OCI-LY7 (cell line): ENCODE measurements at regions not wholly inside any gene's neighbourhood (a gene's known extent, or its start where the extent isn't known, plus 50 kb on each side); places are given as distances from the start of the nearest gene placed in this dataset.
A peak's percentile ranks its signal among the peaks of the same experiment; 100 is the strongest.

Source experiments
- BruUV-seq: library from RNA; stranded (reverse); fragments of 400-500 nt; replicated peaks from 2 replicates; lab custom pipeline; 2021; lab: Mats Ljungman, UMichigan
- CTCF ChIA-PET: fragments of 300-600 bp; sonication (Branson Sonifier 250); formaldehyde crosslinking; loops from one replicate; lab custom pipeline; 2022; ENCODE audit warnings: antibody characterized with exemption; ENCODE audit not compliant: unreplicated experiment; lab: Charles Lee
- POLR2A ChIA-PET: fragments of 300-600 bp; sonication (Branson Sonifier 250); formaldehyde crosslinking; loops from one replicate; lab custom pipeline; 2022; ENCODE audit warnings: antibody characterized with exemption; lab: Charles Lee
- DNase-seq: peaks from one replicate; pipeline ENCODE4 v3.0.0-alpha.2; 2015; ENCODE audit warnings: low spot score
- H2AFZ ChIP-seq: fragments of 200-600 bp; sonication (generic), shearing (Covaris generic); 2 replicates; pipeline ENCODE4 v1.6.1; 2014; ENCODE audit warnings: mild to moderate bottlenecking, antibody characterized with exemption, low read length, moderate library complexity
- H3K27ac ChIP-seq: fragments of 200-600 bp; sonication (generic); 2 replicates; pipeline ENCODE4 v1.5.1; 2014; ENCODE audit warnings: mixed run types, low read depth, mild to moderate bottlenecking, moderate library complexity, low read length, inconsistent platforms; ENCODE audit not compliant: poor library complexity, severe bottlenecking
- H3K36me3 ChIP-seq: fragments of 200-600 bp; sonication (generic); 2 replicates; pipeline ENCODE4 v1.6.1; 2014; ENCODE audit warnings: mild to moderate bottlenecking, antibody characterized with exemption, low read length, moderate library complexity, mixed read lengths; ENCODE audit not compliant: insufficient read depth
- H3K4me1 ChIP-seq: fragments of 200-600 bp; sonication (generic); 2 replicates; pipeline ENCODE4 v1.5.1; 2014; ENCODE audit warnings: mild to moderate bottlenecking, low read length; ENCODE audit not compliant: insufficient read depth, poor library complexity, severe bottlenecking
- H3K4me2 ChIP-seq: fragments of 200-600 bp; sonication (generic); 2 replicates; pipeline ENCODE4 v1.6.1; 2014; ENCODE audit warnings: mild to moderate bottlenecking, low read length
- H3K4me3 ChIP-seq: fragments of 200-600 bp; sonication (generic); 2 replicates; pipeline ENCODE4 v1.5.1; 2014; ENCODE audit warnings: mild to moderate bottlenecking, low read depth, low read length; ENCODE audit not compliant: poor library complexity, severe bottlenecking
- H3K79me2 ChIP-seq: fragments of 200-600 bp; sonication (generic); 2 replicates; pipeline ENCODE4 v1.6.1; 2016; ENCODE audit warnings: low read depth, mild to moderate bottlenecking, low read length, moderate library complexity, mixed read lengths; ENCODE audit not compliant: insufficient read depth
- H3K9me2 ChIP-seq: fragments of 200-600 bp; sonication (generic); 2 replicates; pipeline ENCODE4 v1.6.1; 2016; ENCODE audit warnings: mild to moderate bottlenecking, low read length, mixed read lengths; ENCODE audit not compliant: insufficient read depth
- H3K9me3 ChIP-seq: fragments of 200-600 bp; sonication (generic); 2 replicates; pipeline ENCODE4 v1.6.1; 2014; ENCODE audit warnings: mild to moderate bottlenecking, mixed run types, low read length, mixed read lengths
- H4K20me1 ChIP-seq: fragments of 200-600 bp; sonication (generic); 2 replicates; pipeline ENCODE4 v1.6.1; 2014; ENCODE audit warnings: mild to moderate bottlenecking, antibody characterized with exemption, low read length, moderate library complexity, mixed read lengths; ENCODE audit not compliant: insufficient read depth
- EZH2phosphoT487 ChIP-seq: fragments of 200-600 bp; sonication (generic); IDR thresholded peaks from 2 replicates; pipeline ENCODE4 v1.6.1; 2018; ENCODE audit warnings: low read depth, borderline replicate concordance, mild to moderate bottlenecking, mixed run types, antibody characterized with exemption, low read length, moderate library complexity, mixed read lengths
- intact Hi-C: fragments of 100-400 bp; cut with micrococcal nuclease; formaldehyde crosslinking; loops from one replicate; pipeline ENCODE4 v1.10.0; 2022; ENCODE audit not compliant: unreplicated experiment
- TF ChIP-seq, protein P1 (sequence below): fragments of 200-600 bp; sonication (generic); conservative IDR thresholded peaks from 2 replicates; pipeline ENCODE4 v1.5.1; 2014; ENCODE audit warnings: mild to moderate bottlenecking, antibody characterized with exemption, low read length, moderate library complexity, mixed read lengths

DNA sequence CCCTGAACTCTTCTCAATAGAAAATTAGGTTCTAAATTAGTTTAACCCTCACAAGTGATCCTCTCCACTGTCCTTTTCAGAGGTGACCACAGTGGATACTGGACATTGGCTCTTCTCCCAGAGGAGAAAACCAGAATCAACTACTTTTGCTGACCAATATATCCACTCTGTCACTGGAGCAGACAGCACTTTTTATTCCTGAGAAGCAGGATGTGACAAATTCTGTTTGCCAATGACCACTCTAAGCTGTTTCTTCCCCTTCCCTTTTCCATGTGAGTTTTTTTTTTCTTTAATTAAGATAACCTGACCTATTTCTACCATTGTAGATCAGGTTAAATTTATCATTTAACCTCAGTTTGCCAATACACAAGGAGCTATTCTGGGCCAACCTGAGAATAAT lies 79.7 kb upstream of the ZNF280D start:
- peaks cover 12% of the 10 kb centered on the region; the same call in 1 of the 2 replicates for H3K9me3 ChIP-seq
- no peak overlapping the region for H3K4me2 ChIP-seq
- H3K4me3 ChIP-seq: no peak overlapping the region
- H3K9me2 ChIP-seq: no peaks in the 10 kb centered on the region
- peaks cover 5% of the 10 kb centered on the region for H3K4me1 ChIP-seq
- H3K36me3 ChIP-seq: no peaks in the 10 kb centered on the region; the same call in 1 of the 2 replicates
- ChIA-PET POLR2A (no interaction called here), CTCF (no interaction called here)
- no TSS peak for BruUV-seq
- intact Hi-C loops: no loop called here
- H3K79me2 ChIP-seq: no peaks in the 10 kb centered on the region
- no peak overlapping the region for H2AFZ ChIP-seq
- no peak overlapping the region for H3K27ac ChIP-seq
- H4K20me1 ChIP-seq: no peaks in the 10 kb centered on the region
- DNase-seq: no peak
- no peak for TF ChIP-seq EZH2phosphoT487
- TF ChIP-seq, protein P1, sequence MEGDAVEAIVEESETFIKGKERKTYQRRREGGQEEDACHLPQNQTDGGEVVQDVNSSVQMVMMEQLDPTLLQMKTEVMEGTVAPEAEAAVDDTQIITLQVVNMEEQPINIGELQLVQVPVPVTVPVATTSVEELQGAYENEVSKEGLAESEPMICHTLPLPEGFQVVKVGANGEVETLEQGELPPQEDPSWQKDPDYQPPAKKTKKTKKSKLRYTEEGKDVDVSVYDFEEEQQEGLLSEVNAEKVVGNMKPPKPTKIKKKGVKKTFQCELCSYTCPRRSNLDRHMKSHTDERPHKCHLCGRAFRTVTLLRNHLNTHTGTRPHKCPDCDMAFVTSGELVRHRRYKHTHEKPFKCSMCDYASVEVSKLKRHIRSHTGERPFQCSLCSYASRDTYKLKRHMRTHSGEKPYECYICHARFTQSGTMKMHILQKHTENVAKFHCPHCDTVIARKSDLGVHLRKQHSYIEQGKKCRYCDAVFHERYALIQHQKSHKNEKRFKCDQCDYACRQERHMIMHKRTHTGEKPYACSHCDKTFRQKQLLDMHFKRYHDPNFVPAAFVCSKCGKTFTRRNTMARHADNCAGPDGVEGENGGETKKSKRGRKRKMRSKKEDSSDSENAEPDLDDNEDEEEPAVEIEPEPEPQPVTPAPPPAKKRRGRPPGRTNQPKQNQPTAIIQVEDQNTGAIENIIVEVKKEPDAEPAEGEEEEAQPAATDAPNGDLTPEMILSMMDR: no peak

DNA sequence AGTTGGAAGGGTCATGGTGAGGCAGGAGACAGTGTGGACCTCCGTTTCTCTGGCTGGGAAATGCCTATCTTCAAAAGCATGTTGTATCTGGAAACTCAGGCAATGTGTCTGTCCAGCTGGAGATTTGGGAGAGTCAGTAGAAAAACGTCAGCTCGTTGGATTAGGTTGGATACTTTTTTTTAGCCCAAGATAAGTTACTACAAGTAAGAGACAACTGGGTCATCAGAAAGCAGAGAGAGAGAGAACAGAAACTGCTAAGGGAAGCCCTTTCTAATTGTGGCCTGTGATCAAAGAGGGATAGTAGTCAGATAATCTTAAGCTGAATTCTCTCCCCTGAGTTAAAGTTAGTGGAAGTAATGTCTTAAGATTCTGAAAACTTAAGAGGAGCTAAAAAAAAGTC lies 78.9 kb upstream of the ZNF280D start:
- no TSS peak for BruUV-seq
- Histone ChIP-seq H3K4me2 (no peak overlapping the region), H3K27ac (no peak overlapping the region), H3K79me2 (no peaks in the 10 kb centered on the region), H3K9me3 (peaks cover 20% of the 10 kb centered on the region; the same call in 1 of the 2 replicates), H3K4me1 (peaks cover 5% of the 10 kb centered on the region), H4K20me1 (no peaks in the 10 kb centered on the region), H3K36me3 (peaks cover 6% of the 10 kb centered on the region; the same call in 1 of the 2 replicates), H3K9me2 (no peaks in the 10 kb centered on the region), H3K4me3 (no peak overlapping the region), H2AFZ (peak overlapping the region; percentile 47)
- DNase-seq: no peak
- TF ChIP-seq EZH2phosphoT487: no peak
- TF ChIP-seq, protein P1: no peak
- ChIA-PET POLR2A (no interaction called here), CTCF (no interaction called here)
- intact Hi-C loops: no loop called here

DNA sequence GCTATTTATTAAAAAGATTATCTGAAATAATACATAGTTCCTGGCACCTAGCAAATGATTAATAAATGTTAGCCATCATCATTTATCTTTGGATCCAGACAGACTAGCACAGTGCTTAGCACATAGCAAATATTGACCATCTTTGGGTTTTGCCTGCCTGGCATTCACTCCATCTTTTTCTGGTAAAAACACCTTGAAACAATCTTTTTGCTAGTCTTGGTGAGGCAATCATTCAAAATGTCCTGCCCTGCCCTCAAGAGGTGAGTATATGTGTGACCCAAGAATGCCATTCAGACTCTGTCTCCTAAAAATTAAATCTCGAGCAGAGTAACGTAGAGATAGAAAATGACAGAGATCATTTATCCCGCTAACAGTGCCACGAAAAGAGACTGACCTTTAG lies 78.3 kb upstream of the ZNF280D start:
- Histone ChIP-seq H3K27ac (no peak overlapping the region), H3K4me2 (no peak overlapping the region), H3K36me3 (peaks cover 6% of the 10 kb centered on the region; the same call in 1 of the 2 replicates), H3K4me1 (peaks cover 5% of the 10 kb centered on the region), H2AFZ (peak overlapping the region; percentile 47; the same call in 1 of the 2 replicates), H3K9me3 (peaks cover 26% of the 10 kb centered on the region; the same call in 1 of the 2 replicates), H4K20me1 (no peaks in the 10 kb centered on the region), H3K79me2 (no peaks in the 10 kb centered on the region), H3K9me2 (no peaks in the 10 kb centered on the region), H3K4me3 (no peak overlapping the region)
- DNase-seq: no peak
- POLR2A ChIA-PET: no interaction called here
- intact Hi-C loops: no loop called here
- no TSS peak for BruUV-seq
- CTCF ChIA-PET: no interaction called here
- TF ChIP-seq, protein P1: 0 out of 2 replicates have a peak, but pooled peaks have one; percentile 23
- TF ChIP-seq EZH2phosphoT487: no peak
